Suppressor macrophage (primary cell): ENCODE measurements at regions not wholly inside any gene's neighbourhood (a gene's known extent, or its start where the extent isn't known, plus 50 kb on each side); places are given as distances from the start of the nearest gene placed in this dataset.

Source experiments
- DNase-seq, 4 experiments: peaks; one replicate each; pipeline ENCODE4 v3.0.0-alpha.2; 2020 to 2022

DNA sequence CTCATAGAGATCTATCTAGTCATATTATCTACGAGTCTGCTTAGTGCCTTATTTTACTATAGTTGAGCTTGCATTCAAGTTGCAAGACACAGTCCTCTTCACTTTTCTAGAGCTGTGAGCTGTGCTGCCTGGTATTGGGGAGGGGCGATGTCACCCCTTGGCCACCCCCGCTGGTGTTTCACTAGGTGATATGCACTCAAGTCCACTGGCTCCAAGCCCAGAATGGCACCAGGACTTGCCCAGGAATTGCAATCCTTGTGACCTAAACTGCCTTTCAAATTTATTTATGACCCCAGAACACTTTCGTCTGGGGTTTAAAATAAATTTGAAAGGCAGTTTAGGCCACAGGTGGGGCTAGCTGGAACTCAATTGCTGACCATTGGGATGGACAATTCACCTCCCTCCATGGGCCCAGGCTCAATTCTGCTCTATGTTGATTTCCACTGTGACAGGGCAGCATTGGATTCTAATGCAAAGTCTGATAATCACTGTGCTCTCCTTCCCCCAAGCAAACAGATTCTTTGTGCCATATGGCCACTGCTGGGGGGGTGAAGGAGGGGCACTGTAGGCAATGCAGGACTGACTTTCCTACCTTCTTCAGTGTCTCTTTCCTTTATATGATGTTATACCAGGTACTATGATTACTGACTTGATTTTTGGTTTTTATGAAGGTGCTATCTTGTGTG is 1244.2 kb upstream of the MIR17HG start:
- DNase-seq: no peak

- no peak for DNase-seq
These were observed 1242.7 kb upstream of the MIR17HG start for GRCh38 chr13:90104764-90105163.

GRCh38 chr13:90105276-90105675 is 1242.2 kb upstream of the MIR17HG start:
- peak in 2 of 4 experiments; percentile 6 to 33 for DNase-seq

- peak in 3 of 4 experiments; percentile 2 to 27 (median 10) for DNase-seq
These were observed 1241.5 kb upstream of the MIR17HG start for GRCh38 chr13:90105849-90106496.

- DNase-seq: no peak
These were observed 1239.8 kb upstream of the MIR17HG start for GRCh38 chr13:90107661-90108060.

DNA sequence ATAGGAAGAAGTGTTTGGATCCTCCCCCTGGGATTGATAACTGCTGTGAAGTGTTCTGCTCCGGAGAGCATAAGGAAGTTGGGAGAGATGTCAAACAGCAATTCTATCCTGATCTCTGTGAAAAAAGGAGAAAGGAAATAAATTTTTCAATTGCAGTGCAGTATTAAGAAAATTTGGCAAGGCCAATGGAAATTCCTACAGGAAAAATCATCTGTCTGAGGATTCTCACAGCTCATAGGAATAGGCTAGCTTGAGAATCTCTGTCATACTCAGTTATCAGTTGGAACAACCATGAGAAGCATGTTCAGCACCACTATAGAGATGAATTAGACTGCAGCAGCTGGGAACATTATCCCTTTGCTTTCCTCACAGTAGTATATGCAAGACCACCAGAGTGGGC is 1238.9 kb upstream of the MIR17HG start:
- DNase-seq: no peak

DNA sequence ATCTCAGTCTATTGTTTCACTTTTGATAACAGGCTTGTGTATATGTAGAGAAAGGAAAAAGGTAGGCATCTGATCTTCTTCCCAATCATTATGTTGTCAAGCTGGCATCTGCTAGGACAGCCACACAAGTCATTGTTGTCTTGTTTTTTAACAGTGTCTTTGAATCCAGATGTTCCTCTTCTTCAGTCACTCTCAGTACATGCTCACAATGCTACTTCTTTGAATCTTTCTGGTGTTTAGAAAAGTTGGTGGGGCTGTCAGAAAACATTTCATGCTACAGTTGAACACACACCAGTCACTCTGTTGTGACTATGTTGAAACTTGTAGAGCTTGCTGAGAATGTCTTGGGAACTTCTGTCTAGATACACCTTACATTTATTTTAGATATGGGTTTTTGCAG is 1231.4 kb upstream of the MIR17HG start:
- DNase-seq: no peak

- DNase-seq: no peak
These were observed 1228.9 kb upstream of the MIR17HG start for GRCh38 chr13:90118467-90119071.

GRCh38 chr13:90120026-90120425 is 1227.5 kb upstream of the MIR17HG start:
- DNase-seq: no peak

- no peak for DNase-seq
These were observed 1225.7 kb upstream of the MIR17HG start for GRCh38 chr13:90121784-90122183.

GRCh38 chr13:90122531-90122930 is 1225.0 kb upstream of the MIR17HG start:
- no peak for DNase-seq

- no peak for DNase-seq
These were observed 1211.9 kb upstream of the MIR17HG start for GRCh38 chr13:90135558-90135957.

DNA sequence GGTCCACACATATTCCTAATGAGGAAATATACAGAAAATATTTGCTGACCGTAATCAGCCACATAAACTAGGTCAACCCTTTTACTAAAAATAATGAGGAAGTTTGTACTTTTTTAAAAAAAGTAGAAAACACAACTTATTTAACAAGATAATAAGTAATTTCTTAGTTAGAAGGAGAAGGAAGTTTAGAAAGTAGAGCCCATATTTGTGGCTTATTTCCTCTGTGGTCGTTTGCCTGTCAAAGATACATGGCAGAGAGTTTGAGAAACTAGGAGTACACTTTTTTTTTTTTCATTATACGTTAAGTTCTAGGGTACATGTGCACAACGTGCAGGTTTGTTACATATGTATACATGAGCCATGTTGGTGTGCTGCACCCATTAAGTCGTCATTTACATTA is 1205.2 kb upstream of the MIR17HG start:
- DNase-seq: no peak

DNA sequence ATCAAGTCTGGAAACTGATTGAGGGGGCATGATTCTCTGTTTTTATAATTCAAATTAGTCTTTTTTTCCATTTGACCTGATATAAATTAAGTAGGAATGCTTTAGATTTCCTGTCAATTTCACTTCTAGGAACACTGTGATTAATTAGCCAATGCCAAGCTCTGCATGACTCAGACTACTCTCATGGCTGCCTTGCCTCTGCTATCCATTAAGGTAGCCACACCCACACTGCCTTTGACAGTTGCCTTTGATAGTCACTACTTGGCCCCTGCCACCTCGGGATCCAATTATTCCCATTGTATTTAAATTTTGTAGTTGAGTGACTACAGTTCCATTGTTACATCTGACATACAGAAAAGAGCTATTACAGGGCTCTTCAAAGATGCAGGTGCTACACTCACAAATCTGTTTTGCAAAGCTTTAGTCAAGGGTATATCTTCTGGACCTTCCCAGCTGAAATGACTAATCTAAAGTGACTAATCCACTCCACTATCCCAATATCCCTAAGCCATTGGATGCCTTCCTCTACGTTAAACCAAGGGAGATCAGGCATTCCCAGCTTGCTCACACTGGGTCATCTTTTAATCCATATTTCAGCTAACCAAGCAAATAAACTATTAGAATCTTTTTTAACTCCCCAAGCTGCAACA is 1193.1 kb upstream of the MIR17HG start:
- DNase-seq: no peak

DNA sequence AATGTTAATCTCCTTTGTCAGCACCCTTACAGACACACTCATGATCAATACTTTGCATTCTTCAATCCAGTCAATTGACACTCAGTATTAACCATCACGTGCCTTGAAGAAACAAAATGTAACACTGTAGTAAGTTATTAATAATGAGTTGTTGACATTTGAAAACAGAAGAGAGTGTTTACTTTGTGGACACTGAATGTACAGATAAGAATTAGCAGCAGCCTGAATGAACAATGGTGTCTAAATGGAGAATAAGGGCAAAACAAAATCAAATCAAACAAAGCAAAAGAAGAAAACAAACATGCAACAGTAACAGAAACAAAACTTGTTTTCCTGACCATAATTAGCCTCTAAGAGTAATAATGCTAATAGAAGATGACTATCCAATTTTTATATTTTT is 1191.1 kb upstream of the MIR17HG start:
- DNase-seq: no peak

GRCh38 chr13:90168953-90169352 is 1178.5 kb upstream of the MIR17HG start:
- no peak for DNase-seq

GRCh38 chr13:90170208-90170607 is 1177.3 kb upstream of the MIR17HG start:
- DNase-seq: no peak

GRCh38 chr13:90171649-90172048 is 1175.8 kb upstream of the MIR17HG start:
- no peak for DNase-seq

- DNase-seq: no peak
These were observed 1170.0 kb upstream of the MIR17HG start for GRCh38 chr13:90177512-90177911.

DNA sequence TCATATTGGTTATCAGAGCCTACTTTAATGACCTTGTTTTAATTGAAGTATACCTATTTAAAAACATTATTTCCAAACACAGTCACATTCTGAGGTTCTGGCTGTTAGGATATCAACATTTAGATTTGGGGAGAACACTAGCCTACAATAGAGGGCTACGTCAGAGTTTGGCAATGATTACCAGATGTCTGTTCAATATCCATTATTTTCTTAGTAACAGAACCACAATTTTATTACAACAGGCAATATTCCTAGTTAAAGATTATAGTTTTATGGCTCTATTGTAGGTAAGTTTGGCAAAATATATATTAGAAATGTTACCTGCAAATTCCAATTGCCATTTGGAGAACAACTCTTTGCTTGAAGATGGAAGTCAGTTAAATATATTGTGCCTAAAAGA is 1163.1 kb upstream of the MIR17HG start:
- no peak for DNase-seq

GRCh38 chr13:90185734-90186133 is 1161.8 kb upstream of the MIR17HG start:
- no peak for DNase-seq

DNA sequence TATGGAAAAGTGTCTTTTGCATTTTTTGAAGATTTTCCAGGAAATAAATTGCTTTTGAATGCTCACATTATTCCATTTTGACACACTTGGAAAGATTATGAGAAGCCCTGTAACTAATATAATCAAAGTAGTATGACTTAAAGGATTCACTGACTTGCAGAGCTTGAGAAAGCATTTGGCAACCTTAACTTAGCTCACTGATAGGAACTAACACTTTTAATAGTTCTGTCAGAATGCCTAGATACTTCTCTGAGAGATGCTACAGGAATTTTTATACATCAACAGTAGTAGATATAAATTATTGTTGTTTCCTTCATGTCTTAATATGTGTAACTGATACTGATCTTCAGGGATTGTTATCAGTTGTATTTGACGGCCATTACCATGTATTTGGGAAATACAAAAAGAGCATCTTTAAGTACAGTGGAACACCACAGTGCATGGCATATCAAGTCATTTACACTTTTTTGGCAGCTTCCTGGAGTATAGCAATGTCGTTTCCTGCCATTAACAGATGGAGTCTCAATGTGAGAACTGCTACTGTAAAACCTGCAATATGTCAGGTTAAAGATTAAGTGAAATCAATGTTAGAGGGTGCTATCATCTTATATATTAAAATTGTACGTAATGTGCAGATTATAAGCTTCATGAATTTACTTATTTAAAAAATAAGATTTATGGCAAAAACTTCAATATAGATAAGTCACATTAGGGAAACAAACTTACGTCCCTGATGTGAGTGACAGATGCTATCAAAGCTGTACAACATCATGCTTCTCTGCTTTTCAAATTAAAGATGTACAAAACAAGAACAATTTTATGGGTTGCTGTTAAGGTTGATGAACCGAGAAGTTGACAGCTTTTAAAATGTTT is 1159.8 kb upstream of the MIR17HG start:
- DNase-seq: no peak

GRCh38 chr13:90188351-90188636 is 1159.2 kb upstream of the MIR17HG start:
- no peak for DNase-seq
